ENCODE measurements at regions not wholly inside any gene's neighbourhood (a gene's known extent, or its start where the extent isn't known, plus 50 kb on each side); places are given as distances from the start of the nearest gene placed in this dataset.

GRCh38 chr1:4375812-4376211 is 278.6 kb upstream of the AJAP1 start:
- DNase-seq (ENCODE audit: low spot score) = no peak

- no peak for DNase-seq (ENCODE audit: low spot score)
Observed at GRCh38 chr1:4379451-4380175, 274.8 kb upstream of the AJAP1 start.

- DNase-seq (ENCODE audit: low spot score) = no peak
Observed at GRCh38 chr1:4380564-4381168, 273.7 kb upstream of the AJAP1 start.

- no peak for DNase-seq (ENCODE audit: low spot score)
Observed at GRCh38 chr1:4393191-4393590, 261.2 kb upstream of the AJAP1 start.

GRCh38 chr1:4394366-4394765 is 260.0 kb upstream of the AJAP1 start:
- no peak for DNase-seq (ENCODE audit: low spot score)

GRCh38 chr1:4395158-4395557 is 259.3 kb upstream of the AJAP1 start:
- no peak for DNase-seq (ENCODE audit: low spot score)

GRCh38 chr1:4395676-4396075 is 258.7 kb upstream of the AJAP1 start:
- DNase-seq (ENCODE audit: low spot score) = no peak

- DNase-seq (ENCODE audit: low spot score) = no peak
Observed at GRCh38 chr1:4396551-4396950, 257.9 kb upstream of the AJAP1 start.

- DNase-seq (ENCODE audit: low spot score) = no peak
Observed at GRCh38 chr1:4397196-4397595, 257.2 kb upstream of the AJAP1 start.

GRCh38 chr1:4402032-4402431 is 252.4 kb upstream of the AJAP1 start:
- no peak for DNase-seq (ENCODE audit: low spot score)

GRCh38 chr1:4404854-4405590 is 249.4 kb upstream of the AJAP1 start:
- no peak for DNase-seq (ENCODE audit: low spot score)

GRCh38 chr1:4407851-4408250 is 246.6 kb upstream of the AJAP1 start:
- DNase-seq (ENCODE audit: low spot score) = no peak

- no peak for DNase-seq (ENCODE audit: low spot score)
Observed at GRCh38 chr1:4408380-4408779, 246.0 kb upstream of the AJAP1 start.

- no peak for DNase-seq (ENCODE audit: low spot score)
Observed at GRCh38 chr1:4411862-4412261, 242.5 kb upstream of the AJAP1 start.

GRCh38 chr1:4415476-4415875 is 238.9 kb upstream of the AJAP1 start:
- DNase-seq (ENCODE audit: low spot score) = no peak

GRCh38 chr1:4416189-4416588 is 238.2 kb upstream of the AJAP1 start:
- no peak for DNase-seq (ENCODE audit: low spot score)

- DNase-seq (ENCODE audit: low spot score) = no peak
Observed at GRCh38 chr1:4418021-4418420, 236.4 kb upstream of the AJAP1 start.

GRCh38 chr1:4421986-4422385 is 232.4 kb upstream of the AJAP1 start:
- no peak for DNase-seq (ENCODE audit: low spot score)

- DNase-seq (ENCODE audit: low spot score) = no peak
Observed at GRCh38 chr1:4422504-4423289, 231.7 kb upstream of the AJAP1 start.

GRCh38 chr1:4424254-4424653 is 230.2 kb upstream of the AJAP1 start:
- DNase-seq (ENCODE audit: low spot score) = no peak

- no peak for DNase-seq (ENCODE audit: low spot score)
Observed at GRCh38 chr1:4424766-4425165, 229.6 kb upstream of the AJAP1 start.

- no peak for DNase-seq (ENCODE audit: low spot score)
Observed at GRCh38 chr1:4425892-4426291, 228.5 kb upstream of the AJAP1 start.

- DNase-seq (ENCODE audit: low spot score) = no peak
Observed at GRCh38 chr1:4428711-4429110, 225.7 kb upstream of the AJAP1 start.

Measured in HuH-7.5 (cell line).